ENCODE measurements at regions not wholly inside any gene's neighbourhood (a gene's known extent, or its start where the extent isn't known, plus 50 kb on each side); places are given as distances from the start of the nearest gene placed in this dataset.

DNA sequence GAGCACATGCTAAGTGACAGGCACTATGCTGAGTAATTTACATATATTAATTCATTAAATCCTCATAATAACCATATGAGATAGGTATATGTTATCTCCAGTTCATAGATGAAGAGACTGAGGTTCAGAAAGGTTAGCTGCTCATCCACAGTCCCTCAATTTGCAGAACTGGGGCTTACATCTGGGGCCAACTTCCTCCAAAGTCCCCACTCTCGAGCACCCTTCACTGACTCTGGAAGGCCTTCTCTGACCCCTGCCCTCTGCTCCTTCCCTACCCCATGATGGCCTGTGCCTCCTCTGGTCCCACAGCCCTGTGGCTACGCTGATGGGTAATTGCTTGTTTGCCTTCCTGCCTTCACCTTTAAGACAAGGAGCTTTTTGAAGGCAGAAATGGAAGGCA lies 71.6 kb downstream of the C5orf15 start:
- no peak overlapping the region for H3K4me3 ChIP-seq (ENCODE audit: low read length)
- DNase-seq (ENCODE audit: low read depth) = no peak
- no peak for TF ChIP-seq CTCF (IDR thresholded peaks at IDR 0.05; ENCODE audit: insufficient read depth, low read depth, low read length, missing control alignments)

GRCh38 chr5:133895979-133896845 lies 72.2 kb downstream of the C5orf15 start:
- peak; percentile 69 for DNase-seq (ENCODE audit: low read depth)
- no peak for TF ChIP-seq CTCF (IDR thresholded peaks at IDR 0.05; ENCODE audit: insufficient read depth, low read depth, low read length, missing control alignments)
- no peak overlapping the region for H3K4me3 ChIP-seq (ENCODE audit: low read length)

DNA sequence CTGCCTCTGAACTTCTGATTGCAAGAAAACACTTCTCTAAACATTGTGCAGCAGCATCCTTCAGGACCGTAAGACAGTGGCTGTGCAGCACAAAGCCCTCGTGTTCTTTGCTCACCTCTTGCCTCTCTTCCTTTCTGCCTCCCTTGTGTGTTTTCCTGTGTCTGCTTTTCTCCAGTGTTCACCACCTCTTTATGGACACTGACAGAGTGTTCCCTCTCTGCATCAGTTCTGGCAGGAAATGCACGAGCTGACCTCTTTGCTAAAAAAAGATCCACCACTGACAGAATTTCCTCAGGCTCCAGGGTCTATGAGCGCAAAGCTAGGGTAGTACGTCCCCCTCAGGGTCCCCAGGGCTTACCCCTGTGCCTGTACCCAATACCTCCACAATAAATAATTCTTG lies 74.3 kb downstream of the C5orf15 start:
- H3K4me3 ChIP-seq (ENCODE audit: low read length) = no peak overlapping the region
- no peak for DNase-seq (ENCODE audit: low read depth)
- no peak for TF ChIP-seq CTCF (IDR thresholded peaks at IDR 0.05; ENCODE audit: insufficient read depth, low read depth, low read length, missing control alignments)

- no peak overlapping the region for H3K4me3 ChIP-seq (ENCODE audit: low read length)
- no peak for TF ChIP-seq CTCF (IDR thresholded peaks at IDR 0.05; ENCODE audit: insufficient read depth, low read depth, low read length, missing control alignments)
- DNase-seq (ENCODE audit: low read depth) = no peak
Observed at GRCh38 chr5:133892774-133893173, 75.7 kb downstream of the C5orf15 start.

GRCh38 chr5:133892306-133892705 lies 76.1 kb downstream of the C5orf15 start:
- no peak for DNase-seq (ENCODE audit: low read depth)
- TF ChIP-seq CTCF (IDR thresholded peaks at IDR 0.05; ENCODE audit: insufficient read depth, low read depth, low read length, missing control alignments) = no peak

GRCh38 chr5:133891390-133891789 lies 77.0 kb downstream of the C5orf15 start:
- TF ChIP-seq CTCF (IDR thresholded peaks at IDR 0.05; ENCODE audit: insufficient read depth, low read depth, low read length, missing control alignments) = no peak
- H3K4me3 ChIP-seq (ENCODE audit: low read length) = no peak overlapping the region
- no peak for DNase-seq (ENCODE audit: low read depth)

More at GRCh38 chr5:133892306-133892705, 76.1 kb downstream of the C5orf15 start:
- H3K4me3 ChIP-seq (ENCODE audit: low read length) = no peak overlapping the region
